ENCODE measurements at regions not wholly inside any gene's neighbourhood (a gene's known extent, or its start where the extent isn't known, plus 50 kb on each side); places are given as distances from the start of the nearest gene placed in this dataset.
A peak's percentile ranks its signal among the peaks of the same experiment; 100 is the strongest.

DNA sequence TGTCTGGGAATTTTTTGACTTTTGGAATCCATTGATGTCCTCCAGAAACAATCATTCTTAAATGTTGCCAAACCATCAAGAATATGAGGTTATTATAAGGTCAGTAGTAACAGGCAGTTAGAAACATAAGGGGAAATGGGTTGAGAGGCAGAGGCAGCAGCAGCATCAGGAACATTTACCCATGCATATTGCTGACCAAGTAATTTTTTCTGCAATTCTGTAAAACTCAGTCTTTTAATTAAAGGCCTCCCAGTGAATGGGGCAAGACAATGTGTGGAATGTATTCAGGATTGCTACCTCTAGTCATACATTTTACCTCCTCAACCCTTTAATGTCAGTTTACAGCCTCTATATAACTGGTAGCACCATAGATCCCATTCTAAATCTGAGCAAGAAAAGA is 66.5 kb upstream of the SKAP2 start:
- Histone ChIP-seq H3K36me3 (no peaks in the 10 kb centered on the region), H3K27ac (no peak overlapping the region)

DNA sequence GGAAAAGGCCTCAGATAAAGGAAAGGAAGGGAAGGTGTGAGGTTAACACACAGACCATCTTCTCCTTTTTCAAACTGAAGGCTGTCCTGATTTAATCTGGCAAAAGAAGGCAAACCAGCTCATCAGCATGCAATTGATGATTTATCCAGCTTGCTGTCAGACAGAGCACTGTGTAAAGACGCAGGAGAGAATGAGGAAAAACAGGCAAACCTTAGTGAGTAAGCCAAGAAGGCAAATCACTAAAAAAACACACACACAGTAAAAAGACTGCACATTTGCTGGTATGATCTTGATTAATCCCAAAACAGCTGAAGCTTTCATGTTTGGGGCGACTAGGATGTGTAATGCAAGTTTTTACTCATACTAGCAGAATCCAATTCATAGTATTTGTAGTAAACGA is 65.8 kb upstream of the SKAP2 start:
- Histone ChIP-seq H3K27me3 (no peaks in the 10 kb centered on the region), H3K36me3 (no peaks in the 10 kb centered on the region), H3K9me3 (no peaks in the 10 kb centered on the region), H3K4me3 (no peak overlapping the region), H3K4me1 (no peaks in the 10 kb centered on the region), H3K27ac (no peak overlapping the region)
- intact Hi-C loops (cut with DNase I), result no loop called here
- DNase-seq (ENCODE audit: extremely low spot score in 2 of 2), result no peak
- TF ChIP-seq, protein P1, sequence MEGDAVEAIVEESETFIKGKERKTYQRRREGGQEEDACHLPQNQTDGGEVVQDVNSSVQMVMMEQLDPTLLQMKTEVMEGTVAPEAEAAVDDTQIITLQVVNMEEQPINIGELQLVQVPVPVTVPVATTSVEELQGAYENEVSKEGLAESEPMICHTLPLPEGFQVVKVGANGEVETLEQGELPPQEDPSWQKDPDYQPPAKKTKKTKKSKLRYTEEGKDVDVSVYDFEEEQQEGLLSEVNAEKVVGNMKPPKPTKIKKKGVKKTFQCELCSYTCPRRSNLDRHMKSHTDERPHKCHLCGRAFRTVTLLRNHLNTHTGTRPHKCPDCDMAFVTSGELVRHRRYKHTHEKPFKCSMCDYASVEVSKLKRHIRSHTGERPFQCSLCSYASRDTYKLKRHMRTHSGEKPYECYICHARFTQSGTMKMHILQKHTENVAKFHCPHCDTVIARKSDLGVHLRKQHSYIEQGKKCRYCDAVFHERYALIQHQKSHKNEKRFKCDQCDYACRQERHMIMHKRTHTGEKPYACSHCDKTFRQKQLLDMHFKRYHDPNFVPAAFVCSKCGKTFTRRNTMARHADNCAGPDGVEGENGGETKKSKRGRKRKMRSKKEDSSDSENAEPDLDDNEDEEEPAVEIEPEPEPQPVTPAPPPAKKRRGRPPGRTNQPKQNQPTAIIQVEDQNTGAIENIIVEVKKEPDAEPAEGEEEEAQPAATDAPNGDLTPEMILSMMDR (IDR thresholded peaks at IDR 0.05), result no peak
- TF ChIP-seq POLR2AphosphoS5 (IDR thresholded peaks at IDR 0.05; ENCODE audit: insufficient read depth in 1 of 2, low read depth in 1 of 2), result peak in 1 of 2 donors; percentile 34

More for the DNA sequence above, 66.5 kb upstream of the SKAP2 start:
- H3K9me3 ChIP-seq, result no peaks in the 10 kb centered on the region
- H3K4me3 ChIP-seq, result no peak overlapping the region
- DNase-seq (ENCODE audit: extremely low spot score in 2 of 2), result no peak
- H3K27me3 ChIP-seq, result no peaks in the 10 kb centered on the region
- intact Hi-C loops (cut with DNase I), result no loop called here
- no peaks in the 10 kb centered on the region for H3K4me1 ChIP-seq
- TF ChIP-seq, protein P1 (IDR thresholded peaks at IDR 0.05), result no peak
- TF ChIP-seq POLR2AphosphoS5 (IDR thresholded peaks at IDR 0.05; ENCODE audit: insufficient read depth in 1 of 2, low read depth in 1 of 2) (no peak), POLR2A (IDR thresholded peaks at IDR 0.05) (no peak)

DNA sequence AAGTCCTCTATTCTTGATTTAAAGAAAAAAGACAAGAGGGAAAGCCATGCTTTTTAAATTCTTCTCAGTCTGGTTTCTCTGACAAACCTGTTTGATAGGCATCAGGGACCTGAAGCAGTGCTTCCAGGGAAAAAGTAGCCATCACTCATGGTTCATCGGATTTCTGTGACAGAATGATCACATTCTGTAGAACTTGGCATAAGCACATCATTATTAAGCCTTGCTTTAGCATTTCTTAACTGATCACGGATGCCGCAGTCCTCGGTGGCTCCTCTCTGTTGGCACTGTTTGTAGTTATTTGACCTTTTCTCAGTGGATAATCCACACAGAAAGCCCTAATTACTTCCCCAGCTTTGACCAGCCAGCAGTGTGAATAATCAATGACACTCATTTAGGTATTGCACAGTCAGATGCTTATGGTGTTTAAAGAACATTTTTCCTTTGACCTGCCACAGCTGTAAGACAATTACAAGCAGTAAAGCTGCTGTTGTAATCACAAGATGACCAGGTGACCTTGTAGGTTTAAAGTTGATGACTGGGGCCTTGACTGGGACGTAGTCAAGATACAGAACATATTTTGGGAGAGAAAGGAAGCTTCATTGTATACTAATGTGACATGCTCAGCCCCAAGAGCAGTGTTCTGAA is 64.4 kb upstream of the SKAP2 start:
- H3K4me3 ChIP-seq, result no peak overlapping the region
- H3K9me3 ChIP-seq, result no peaks in the 10 kb centered on the region
- H3K27ac ChIP-seq, result no peak overlapping the region
- no peak for TF ChIP-seq POLR2AphosphoS5 (IDR thresholded peaks at IDR 0.05; ENCODE audit: insufficient read depth in 1 of 2, low read depth in 1 of 2)
- TF ChIP-seq, protein P1 (IDR thresholded peaks at IDR 0.05), result no peak
- TF ChIP-seq POLR2A (IDR thresholded peaks at IDR 0.05), result no peak
- DNase-seq (ENCODE audit: extremely low spot score in 2 of 2), result no peak
- H3K4me1 ChIP-seq, result no peaks in the 10 kb centered on the region
- no peaks in the 10 kb centered on the region for H3K36me3 ChIP-seq
- no peaks in the 10 kb centered on the region for H3K27me3 ChIP-seq
- intact Hi-C loops (cut with DNase I), result no loop called here

DNA sequence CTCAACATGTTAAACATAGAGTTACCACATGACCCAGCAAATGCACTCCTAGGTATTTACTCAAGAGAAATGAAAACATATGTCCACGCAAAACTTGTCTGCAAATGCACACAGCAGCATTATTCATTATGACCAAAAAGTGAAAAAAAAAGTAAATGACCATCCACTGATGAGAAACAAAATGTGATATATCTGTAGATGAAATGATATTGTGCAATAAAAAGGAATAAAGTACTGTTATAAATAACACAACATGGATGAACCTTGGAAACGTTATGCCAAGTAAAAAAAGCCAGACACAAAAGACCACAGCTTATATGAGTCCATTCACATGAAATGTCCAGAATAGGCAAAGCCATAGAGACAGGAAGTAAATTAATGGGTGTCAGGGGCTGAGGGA is 61.4 kb upstream of the SKAP2 start:
- Histone ChIP-seq H3K4me1 (no peaks in the 10 kb centered on the region), H3K27ac (no peak overlapping the region), H3K4me3 (no peak overlapping the region), H3K27me3 (no peaks in the 10 kb centered on the region), H3K36me3 (no peaks in the 10 kb centered on the region), H3K9me3 (no peaks in the 10 kb centered on the region)
- intact Hi-C loops (cut with DNase I), result no loop called here
- no peak for TF ChIP-seq POLR2A (IDR thresholded peaks at IDR 0.05)
- no peak for TF ChIP-seq POLR2AphosphoS5 (IDR thresholded peaks at IDR 0.05; ENCODE audit: insufficient read depth in 1 of 2, low read depth in 1 of 2)
- TF ChIP-seq, protein P1 (IDR thresholded peaks at IDR 0.05), result no peak
- DNase-seq (ENCODE audit: extremely low spot score in 2 of 2), result no peak

DNA sequence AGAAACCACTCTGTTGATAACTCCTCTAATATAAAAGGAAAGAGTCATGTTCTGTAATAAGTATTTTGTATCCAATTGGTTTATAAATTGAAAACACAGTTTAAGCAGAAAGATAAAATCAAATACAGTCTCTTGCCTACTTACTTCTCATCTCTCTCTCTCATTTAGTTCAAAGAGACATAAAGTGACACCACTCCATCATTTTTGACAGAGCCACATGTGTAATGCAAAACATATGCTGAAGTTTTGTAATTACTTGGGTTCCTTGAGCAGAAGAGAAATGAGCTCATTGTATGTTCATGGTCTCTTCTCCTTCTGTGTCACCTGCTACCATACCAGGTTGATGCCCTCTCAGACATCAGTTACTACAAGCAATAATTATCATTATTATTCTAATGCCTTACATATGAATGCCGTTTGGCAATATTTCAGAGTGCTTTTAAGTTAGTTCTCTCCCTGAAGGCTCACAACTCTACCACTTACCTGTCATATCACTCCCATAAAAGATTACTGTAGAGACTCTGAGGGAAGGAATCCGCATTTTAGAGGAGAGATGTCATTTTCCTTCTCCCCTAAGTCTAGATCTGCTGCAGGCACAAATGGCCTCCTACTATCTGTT is 59.9 kb upstream of the SKAP2 start:
- no peak for DNase-seq (ENCODE audit: extremely low spot score in 2 of 2)
- intact Hi-C loops (cut with DNase I), result no loop called here
- H3K27me3 ChIP-seq, result no peaks in the 10 kb centered on the region
- no peaks in the 10 kb centered on the region for H3K9me3 ChIP-seq
- no peak overlapping the region for H3K4me3 ChIP-seq
- H3K27ac ChIP-seq, result no peak overlapping the region
- H3K36me3 ChIP-seq, result no peaks in the 10 kb centered on the region
- TF ChIP-seq POLR2AphosphoS5 (IDR thresholded peaks at IDR 0.05; ENCODE audit: insufficient read depth in 1 of 2, low read depth in 1 of 2), result no peak
- TF ChIP-seq, protein P1 (IDR thresholded peaks at IDR 0.05), result no peak
- no peak for TF ChIP-seq POLR2A (IDR thresholded peaks at IDR 0.05)
- H3K4me1 ChIP-seq, result no peaks in the 10 kb centered on the region
